CD4-positive, alpha-beta T cell treated with Interleukin-21 for 1 hour (primary cell): ENCODE measurements at regions not wholly inside any gene's neighbourhood (a gene's known extent, or its start where the extent isn't known, plus 50 kb on each side); places are given as distances from the start of the nearest gene placed in this dataset.
"Not testable (repeated sequence)": the region's sequence is repeated elsewhere in the genome, so short reads cannot be mapped to it uniquely, and the experiment has no call there.

Source experiments
- DNase-seq: peaks from one replicate; pipeline ENCODE4 v3.0.0-alpha.2; 2020

GRCh38 chr5:62132276-62132675 lies 173.7 kb upstream of the KIF2A start:
- DNase-seq, result no peak

GRCh38 chr5:62133426-62133825 lies 172.6 kb upstream of the KIF2A start:
- no peak for DNase-seq

GRCh38 chr5:62134811-62135210 lies 171.2 kb upstream of the KIF2A start:
- DNase-seq, result no peak

- no peak for DNase-seq
Observed at GRCh38 chr5:62137628-62138027, 168.4 kb upstream of the KIF2A start.

GRCh38 chr5:62138607-62139006 lies 167.4 kb upstream of the KIF2A start:
- no peak for DNase-seq

- no peak for DNase-seq
Observed at GRCh38 chr5:62139741-62140140, 166.3 kb upstream of the KIF2A start.

GRCh38 chr5:62142351-62142750 lies 163.7 kb upstream of the KIF2A start:
- DNase-seq, result no peak

- no peak for DNase-seq
Observed at GRCh38 chr5:62143268-62144229, 162.5 kb upstream of the KIF2A start.

- no peak for DNase-seq
Observed at GRCh38 chr5:62144401-62145022, 161.5 kb upstream of the KIF2A start.

GRCh38 chr5:62149879-62150278 lies 156.1 kb upstream of the KIF2A start:
- DNase-seq, result no peak

- DNase-seq, result no peak
Observed at GRCh38 chr5:62152394-62153087, 153.5 kb upstream of the KIF2A start.

- DNase-seq, result no peak
Observed at GRCh38 chr5:62154758-62155157, 151.2 kb upstream of the KIF2A start.

GRCh38 chr5:62155988-62156387 lies 150.0 kb upstream of the KIF2A start:
- no peak for DNase-seq

- no peak for DNase-seq
Observed at GRCh38 chr5:62167561-62168057, 138.4 kb upstream of the KIF2A start.

GRCh38 chr5:62168506-62169281 lies 137.3 kb upstream of the KIF2A start:
- no peak for DNase-seq

- no peak for DNase-seq
Observed at GRCh38 chr5:62178258-62178657, 127.7 kb upstream of the KIF2A start.

- DNase-seq, result no peak
Observed at GRCh38 chr5:62182802-62183201, 123.2 kb upstream of the KIF2A start.

- no peak for DNase-seq
Observed at GRCh38 chr5:62183727-62184126, 122.3 kb upstream of the KIF2A start.

- no peak for DNase-seq
Observed at GRCh38 chr5:62184444-62184843, 121.6 kb upstream of the KIF2A start.

- DNase-seq, result no peak
Observed at GRCh38 chr5:62190173-62190572, 115.8 kb upstream of the KIF2A start.

GRCh38 chr5:62190931-62191330 lies 115.1 kb upstream of the KIF2A start:
- no peak for DNase-seq

- no peak for DNase-seq
Observed at GRCh38 chr5:62192958-62193357, 113.0 kb upstream of the KIF2A start.

- not testable (repeated sequence) for DNase-seq
Observed at GRCh38 chr5:62196532-62196931, 109.5 kb upstream of the KIF2A start.
